HepG2 (cell line): ENCODE measurements at regions not wholly inside any gene's neighbourhood (a gene's known extent, or its start where the extent isn't known, plus 50 kb on each side); places are given as distances from the start of the nearest gene placed in this dataset.

Experiments
- ESRRA ChIP-seq: sonication (generic); formaldehyde crosslinking; IDR thresholded peaks from 2 replicates; pipeline ENCODE4 v1.5.1; 2020; ENCODE audit warnings: mild to moderate bottlenecking, low read depth, missing genetic modification reagents
- MYNN ChIP-seq: sonication (generic); formaldehyde crosslinking; IDR thresholded peaks from 2 replicates; pipeline ENCODE4 v1.4.0; 2020; ENCODE audit warnings: mild to moderate bottlenecking, low read depth, missing genetic modification reagents
- NCOA1 ChIP-seq: sonication (generic); formaldehyde crosslinking; IDR thresholded peaks from 2 replicates; pipeline ENCODE4 v1.9.0; 2021; ENCODE audit warnings: missing genetic modification reagents
- ZBTB1 ChIP-seq: sonication (generic); formaldehyde crosslinking; IDR thresholded peaks from 2 replicates; pipeline ENCODE4 v1.4.0; 2020; ENCODE audit warnings: missing genetic modification reagents, borderline replicate concordance
- ZNF263 ChIP-seq: sonication (generic); formaldehyde crosslinking; IDR thresholded peaks from 2 replicates; pipeline ENCODE4 v1.4.0; 2020; ENCODE audit warnings: missing genetic modification reagents
- TF ChIP-seq, protein P1 (sequence below): sonication (generic); formaldehyde crosslinking; IDR thresholded peaks from 2 replicates; pipeline ENCODE4 v1.4.0; 2020; ENCODE audit warnings: missing genetic modification reagents
- TF ChIP-seq, protein P2 (sequence below): sonication (generic); formaldehyde crosslinking; IDR thresholded peaks from 2 replicates; pipeline ENCODE4 v1.4.0; 2020; ENCODE audit warnings: missing genetic modification reagents
- TF ChIP-seq, protein P3 (sequence below): sonication (generic); formaldehyde crosslinking; conservative IDR thresholded peaks from 2 replicates; pipeline ENCODE4 v1.4.0; 2020; ENCODE audit warnings: missing genetic modification reagents
- TF ChIP-seq, protein P4 (sequence below): sonication (generic); formaldehyde crosslinking; IDR thresholded peaks from 2 replicates; pipeline ENCODE4 v1.8.0; 2022; ENCODE audit warnings: missing genetic modification reagents, mild to moderate bottlenecking, borderline replicate concordance
- TF ChIP-seq, protein P5 (sequence below): sonication (generic); formaldehyde crosslinking; IDR thresholded peaks from 2 replicates; pipeline ENCODE4 v1.4.0; 2020; ENCODE audit warnings: missing genetic modification reagents

DNA sequence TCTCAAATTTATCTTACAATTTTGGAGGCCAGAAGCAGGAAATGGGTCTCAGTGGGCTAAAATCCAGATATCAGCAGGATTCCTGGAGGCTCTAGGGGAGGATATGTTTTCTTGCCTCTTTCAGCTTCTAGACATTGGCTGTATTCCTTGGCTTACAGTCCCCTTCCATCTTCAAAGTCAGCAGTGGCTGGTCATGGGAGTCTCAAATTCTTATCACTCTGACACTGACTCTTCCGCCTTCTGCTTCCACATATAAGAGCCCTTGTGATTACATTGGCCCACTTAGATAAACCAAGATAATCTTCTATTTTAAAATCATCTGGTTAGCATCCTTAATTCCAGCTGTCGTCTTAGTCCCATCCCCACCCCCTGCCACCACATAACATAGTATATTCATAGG is 113.0 kb downstream of the PCDH7 start (continued):
- TF ChIP-seq, protein P1, sequence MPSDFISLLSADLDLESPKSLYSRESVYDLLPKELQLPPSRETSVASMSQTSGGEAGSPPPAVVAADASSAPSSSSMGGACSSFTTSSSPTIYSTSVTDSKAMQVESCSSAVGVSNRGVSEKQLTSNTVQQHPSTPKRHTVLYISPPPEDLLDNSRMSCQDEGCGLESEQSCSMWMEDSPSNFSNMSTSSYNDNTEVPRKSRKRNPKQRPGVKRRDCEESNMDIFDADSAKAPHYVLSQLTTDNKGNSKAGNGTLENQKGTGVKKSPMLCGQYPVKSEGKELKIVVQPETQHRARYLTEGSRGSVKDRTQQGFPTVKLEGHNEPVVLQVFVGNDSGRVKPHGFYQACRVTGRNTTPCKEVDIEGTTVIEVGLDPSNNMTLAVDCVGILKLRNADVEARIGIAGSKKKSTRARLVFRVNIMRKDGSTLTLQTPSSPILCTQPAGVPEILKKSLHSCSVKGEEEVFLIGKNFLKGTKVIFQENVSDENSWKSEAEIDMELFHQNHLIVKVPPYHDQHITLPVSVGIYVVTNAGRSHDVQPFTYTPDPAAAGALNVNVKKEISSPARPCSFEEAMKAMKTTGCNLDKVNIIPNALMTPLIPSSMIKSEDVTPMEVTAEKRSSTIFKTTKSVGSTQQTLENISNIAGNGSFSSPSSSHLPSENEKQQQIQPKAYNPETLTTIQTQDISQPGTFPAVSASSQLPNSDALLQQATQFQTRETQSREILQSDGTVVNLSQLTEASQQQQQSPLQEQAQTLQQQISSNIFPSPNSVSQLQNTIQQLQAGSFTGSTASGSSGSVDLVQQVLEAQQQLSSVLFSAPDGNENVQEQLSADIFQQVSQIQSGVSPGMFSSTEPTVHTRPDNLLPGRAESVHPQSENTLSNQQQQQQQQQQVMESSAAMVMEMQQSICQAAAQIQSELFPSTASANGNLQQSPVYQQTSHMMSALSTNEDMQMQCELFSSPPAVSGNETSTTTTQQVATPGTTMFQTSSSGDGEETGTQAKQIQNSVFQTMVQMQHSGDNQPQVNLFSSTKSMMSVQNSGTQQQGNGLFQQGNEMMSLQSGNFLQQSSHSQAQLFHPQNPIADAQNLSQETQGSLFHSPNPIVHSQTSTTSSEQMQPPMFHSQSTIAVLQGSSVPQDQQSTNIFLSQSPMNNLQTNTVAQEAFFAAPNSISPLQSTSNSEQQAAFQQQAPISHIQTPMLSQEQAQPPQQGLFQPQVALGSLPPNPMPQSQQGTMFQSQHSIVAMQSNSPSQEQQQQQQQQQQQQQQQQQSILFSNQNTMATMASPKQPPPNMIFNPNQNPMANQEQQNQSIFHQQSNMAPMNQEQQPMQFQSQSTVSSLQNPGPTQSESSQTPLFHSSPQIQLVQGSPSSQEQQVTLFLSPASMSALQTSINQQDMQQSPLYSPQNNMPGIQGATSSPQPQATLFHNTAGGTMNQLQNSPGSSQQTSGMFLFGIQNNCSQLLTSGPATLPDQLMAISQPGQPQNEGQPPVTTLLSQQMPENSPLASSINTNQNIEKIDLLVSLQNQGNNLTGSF (CRISPR knock-in tag): no peak
- TF ChIP-seq, protein P2, sequence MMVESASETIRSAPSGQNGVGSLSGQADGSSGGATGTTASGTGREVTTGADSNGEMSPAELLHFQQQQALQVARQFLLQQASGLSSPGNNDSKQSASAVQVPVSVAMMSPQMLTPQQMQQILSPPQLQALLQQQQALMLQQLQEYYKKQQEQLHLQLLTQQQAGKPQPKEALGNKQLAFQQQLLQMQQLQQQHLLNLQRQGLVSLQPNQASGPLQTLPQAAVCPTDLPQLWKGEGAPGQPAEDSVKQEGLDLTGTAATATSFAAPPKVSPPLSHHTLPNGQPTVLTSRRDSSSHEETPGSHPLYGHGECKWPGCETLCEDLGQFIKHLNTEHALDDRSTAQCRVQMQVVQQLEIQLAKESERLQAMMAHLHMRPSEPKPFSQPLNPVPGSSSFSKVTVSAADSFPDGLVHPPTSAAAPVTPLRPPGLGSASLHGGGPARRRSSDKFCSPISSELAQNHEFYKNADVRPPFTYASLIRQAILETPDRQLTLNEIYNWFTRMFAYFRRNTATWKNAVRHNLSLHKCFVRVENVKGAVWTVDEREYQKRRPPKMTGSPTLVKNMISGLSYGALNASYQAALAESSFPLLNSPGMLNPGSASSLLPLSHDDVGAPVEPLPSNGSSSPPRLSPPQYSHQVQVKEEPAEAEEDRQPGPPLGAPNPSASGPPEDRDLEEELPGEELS (CRISPR knock-in tag): no peak
- TF ChIP-seq NCOA1 (CRISPR knock-in tag) (no peak), ZBTB1 (CRISPR knock-in tag) (no peak), MYNN (CRISPR knock-in tag) (no peak), ESRRA (no peak), ZNF263 (CRISPR knock-in tag) (no peak)
- TF ChIP-seq, protein P3, sequence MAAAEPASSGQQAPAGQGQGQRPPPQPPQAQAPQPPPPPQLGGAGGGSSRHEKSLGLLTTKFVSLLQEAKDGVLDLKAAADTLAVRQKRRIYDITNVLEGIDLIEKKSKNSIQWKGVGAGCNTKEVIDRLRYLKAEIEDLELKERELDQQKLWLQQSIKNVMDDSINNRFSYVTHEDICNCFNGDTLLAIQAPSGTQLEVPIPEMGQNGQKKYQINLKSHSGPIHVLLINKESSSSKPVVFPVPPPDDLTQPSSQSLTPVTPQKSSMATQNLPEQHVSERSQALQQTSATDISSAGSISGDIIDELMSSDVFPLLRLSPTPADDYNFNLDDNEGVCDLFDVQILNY (CRISPR knock-in tag): no peak
- TF ChIP-seq, protein P4, sequence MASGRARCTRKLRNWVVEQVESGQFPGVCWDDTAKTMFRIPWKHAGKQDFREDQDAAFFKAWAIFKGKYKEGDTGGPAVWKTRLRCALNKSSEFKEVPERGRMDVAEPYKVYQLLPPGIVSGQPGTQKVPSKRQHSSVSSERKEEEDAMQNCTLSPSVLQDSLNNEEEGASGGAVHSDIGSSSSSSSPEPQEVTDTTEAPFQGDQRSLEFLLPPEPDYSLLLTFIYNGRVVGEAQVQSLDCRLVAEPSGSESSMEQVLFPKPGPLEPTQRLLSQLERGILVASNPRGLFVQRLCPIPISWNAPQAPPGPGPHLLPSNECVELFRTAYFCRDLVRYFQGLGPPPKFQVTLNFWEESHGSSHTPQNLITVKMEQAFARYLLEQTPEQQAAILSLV (CRISPR knock-in tag): no peak
- TF ChIP-seq, protein P5, sequence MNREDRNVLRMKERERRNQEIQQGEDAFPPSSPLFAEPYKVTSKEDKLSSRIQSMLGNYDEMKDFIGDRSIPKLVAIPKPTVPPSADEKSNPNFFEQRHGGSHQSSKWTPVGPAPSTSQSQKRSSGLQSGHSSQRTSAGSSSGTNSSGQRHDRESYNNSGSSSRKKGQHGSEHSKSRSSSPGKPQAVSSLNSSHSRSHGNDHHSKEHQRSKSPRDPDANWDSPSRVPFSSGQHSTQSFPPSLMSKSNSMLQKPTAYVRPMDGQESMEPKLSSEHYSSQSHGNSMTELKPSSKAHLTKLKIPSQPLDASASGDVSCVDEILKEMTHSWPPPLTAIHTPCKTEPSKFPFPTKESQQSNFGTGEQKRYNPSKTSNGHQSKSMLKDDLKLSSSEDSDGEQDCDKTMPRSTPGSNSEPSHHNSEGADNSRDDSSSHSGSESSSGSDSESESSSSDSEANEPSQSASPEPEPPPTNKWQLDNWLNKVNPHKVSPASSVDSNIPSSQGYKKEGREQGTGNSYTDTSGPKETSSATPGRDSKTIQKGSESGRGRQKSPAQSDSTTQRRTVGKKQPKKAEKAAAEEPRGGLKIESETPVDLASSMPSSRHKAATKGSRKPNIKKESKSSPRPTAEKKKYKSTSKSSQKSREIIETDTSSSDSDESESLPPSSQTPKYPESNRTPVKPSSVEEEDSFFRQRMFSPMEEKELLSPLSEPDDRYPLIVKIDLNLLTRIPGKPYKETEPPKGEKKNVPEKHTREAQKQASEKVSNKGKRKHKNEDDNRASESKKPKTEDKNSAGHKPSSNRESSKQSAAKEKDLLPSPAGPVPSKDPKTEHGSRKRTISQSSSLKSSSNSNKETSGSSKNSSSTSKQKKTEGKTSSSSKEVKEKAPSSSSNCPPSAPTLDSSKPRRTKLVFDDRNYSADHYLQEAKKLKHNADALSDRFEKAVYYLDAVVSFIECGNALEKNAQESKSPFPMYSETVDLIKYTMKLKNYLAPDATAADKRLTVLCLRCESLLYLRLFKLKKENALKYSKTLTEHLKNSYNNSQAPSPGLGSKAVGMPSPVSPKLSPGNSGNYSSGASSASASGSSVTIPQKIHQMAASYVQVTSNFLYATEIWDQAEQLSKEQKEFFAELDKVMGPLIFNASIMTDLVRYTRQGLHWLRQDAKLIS (CRISPR knock-in tag): no peak
- TF ChIP-seq, all 625 proteins: peak for 0
